Anterior cingulate cortex (tissue), 58 donors: ENCODE measurements at regions not wholly inside any gene's neighbourhood (a gene's known extent, or its start where the extent isn't known, plus 50 kb on each side); places are given as distances from the start of the nearest gene placed in this dataset.

Source experiments
- DNase-seq, 58 donors: peaks; one replicate each; lab custom pipeline; 2025; lab: John Stamatoyannopoulos, UW

DNA sequence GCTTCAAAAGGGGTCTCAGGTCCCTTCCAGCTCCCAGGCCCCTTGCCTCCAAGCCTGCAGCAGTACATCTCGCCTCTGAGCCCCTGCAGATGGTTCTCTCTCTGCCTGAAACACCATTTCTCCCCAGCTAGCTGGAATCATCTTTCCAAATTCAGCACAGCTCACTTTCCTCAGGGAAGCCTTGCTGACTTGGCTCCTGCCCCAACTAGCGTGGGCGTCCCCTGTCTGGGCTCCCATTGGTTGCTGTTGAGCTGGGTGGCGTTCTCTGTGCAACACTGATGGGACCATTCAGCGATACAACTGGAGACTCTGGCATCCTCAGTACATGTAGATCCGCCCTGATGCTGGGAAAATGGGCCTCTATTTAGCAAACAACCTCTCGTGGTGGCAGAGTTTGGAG lies 141.3 kb upstream of the IGSF21 start:
- peak in 54 of 58 donors; percentile 2 to 84 (median 38) for DNase-seq

DNA sequence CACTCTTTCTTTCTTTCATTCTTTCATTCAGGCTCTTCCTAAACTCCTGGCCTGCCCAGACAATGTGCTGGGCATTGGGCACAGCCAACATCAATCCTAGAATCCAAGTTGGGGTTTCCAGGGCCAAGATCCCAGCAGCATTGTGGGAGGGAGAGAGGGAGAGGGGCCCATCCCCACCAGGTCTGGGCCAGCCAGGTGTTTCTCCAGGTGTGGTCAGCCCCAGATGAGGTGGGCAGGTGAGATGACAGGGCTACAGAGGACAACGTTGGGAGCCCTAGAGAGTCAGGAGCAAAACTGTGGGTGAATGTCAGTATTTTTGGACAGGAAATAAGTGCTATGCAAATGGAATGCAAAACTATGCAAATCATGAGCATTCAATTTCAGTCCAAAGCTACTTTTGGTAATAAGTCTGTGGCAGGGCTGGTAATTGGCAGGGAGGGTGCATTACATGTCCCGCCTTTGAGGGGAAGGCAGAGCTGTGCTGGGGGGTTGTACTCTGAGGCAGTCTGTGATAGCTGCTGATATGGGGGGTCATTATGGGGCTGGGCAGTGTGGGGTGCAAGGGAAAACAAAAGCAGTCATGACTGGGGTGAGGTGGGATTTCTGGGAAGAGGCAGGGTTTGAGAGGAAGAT lies 139.9 kb upstream of the IGSF21 start:
- peak in 7 of 58 donors; percentile 4 to 28 (median 15) for DNase-seq

DNA sequence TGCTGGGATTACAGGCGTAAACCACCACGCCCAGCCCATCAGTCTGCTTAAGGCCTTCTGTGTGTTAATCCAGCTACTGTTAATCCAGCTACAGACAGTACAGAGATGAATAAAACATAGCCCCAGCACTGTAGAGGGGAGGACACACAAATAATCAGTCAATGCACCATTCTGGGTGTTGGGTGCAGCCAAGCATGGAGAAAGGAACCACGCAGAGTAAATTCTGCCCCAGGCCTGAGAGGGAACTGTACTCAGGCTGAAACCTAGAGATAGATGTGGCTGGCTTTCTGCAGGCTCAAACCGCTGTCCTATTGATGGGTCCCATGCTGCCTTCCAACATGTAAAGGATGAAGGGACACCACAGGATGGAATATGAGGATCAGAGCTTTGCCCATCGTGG lies 136.8 kb upstream of the IGSF21 start:
- DNase-seq, result no peak

DNA sequence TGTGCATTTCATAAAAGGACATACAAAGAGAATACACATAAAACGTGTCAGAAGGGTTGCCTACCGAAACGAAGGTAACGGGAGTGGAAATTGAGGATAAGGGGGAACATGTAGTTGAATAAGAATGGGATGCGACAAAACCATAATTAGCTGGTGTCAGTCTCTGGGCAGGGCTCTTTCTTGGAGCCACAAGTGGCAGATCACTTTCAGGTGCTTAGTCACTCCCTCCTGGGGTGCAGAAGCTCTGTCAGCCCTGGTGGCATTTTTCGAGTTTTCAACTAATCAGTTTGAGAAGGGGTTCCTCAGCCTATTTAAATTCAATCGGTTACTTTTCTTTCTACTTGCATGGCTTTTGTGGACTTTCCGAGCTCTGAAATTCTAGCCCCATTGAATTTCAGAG lies 133.9 kb upstream of the IGSF21 start:
- DNase-seq, result no peak

DNA sequence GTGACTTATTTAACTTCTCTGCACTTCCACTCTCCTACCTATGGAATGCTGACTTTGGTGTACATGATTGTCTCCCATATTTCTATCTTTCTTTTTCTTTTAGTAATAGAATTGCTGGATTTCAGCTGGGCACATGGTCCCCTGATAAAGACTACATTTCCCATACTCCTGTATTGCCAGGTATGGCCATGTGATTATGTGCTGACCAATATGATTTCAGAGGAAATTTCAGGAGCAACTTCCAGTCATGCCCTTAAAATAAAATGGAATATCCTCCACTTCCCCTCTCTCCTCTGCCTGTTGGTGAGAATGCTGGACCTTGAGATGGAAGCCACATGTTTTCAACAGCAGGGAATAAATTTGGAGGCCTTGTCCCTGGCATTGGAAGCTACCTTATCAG lies 130.7 kb upstream of the IGSF21 start:
- DNase-seq, result no peak

DNA sequence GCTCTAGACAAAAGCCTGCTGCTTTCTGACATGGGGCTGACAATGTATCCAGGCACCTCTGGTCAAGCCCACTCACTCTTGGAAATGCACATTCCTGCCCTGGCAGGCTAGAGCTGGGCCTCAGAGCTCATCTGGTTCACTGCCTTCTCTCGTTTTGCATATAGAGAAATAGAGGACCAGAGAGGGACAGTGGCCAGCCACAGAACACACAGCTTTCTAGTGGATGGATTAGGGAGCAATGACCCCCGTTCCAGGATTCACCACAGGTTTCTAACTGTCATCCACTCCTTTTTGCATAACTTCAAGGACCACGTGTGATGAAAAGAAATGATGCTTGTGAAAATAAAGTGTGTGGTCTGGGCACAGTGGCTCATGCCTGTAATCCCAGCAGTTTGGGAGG lies 129.6 kb upstream of the IGSF21 start:
- DNase-seq, result no peak

DNA sequence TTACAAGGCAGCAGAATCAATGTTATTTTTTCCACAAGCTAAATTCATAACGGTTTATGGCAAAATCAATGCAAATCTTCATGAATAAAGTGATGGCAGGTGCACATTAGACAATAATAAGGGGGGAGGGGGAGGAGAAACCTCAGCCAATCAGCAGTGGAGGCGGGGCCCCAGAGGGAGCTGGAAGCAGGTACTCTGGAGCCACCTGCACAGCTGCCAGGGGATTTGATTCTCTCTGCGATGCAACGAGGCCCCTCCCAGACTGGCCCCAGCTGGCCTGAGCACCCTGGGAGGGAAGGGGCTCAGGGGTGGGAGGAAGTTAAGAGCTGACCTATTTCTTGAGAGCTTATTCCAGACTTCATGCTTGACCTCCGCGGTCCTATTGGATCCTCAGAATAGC lies 127.8 kb upstream of the IGSF21 start:
- no peak for DNase-seq

DNA sequence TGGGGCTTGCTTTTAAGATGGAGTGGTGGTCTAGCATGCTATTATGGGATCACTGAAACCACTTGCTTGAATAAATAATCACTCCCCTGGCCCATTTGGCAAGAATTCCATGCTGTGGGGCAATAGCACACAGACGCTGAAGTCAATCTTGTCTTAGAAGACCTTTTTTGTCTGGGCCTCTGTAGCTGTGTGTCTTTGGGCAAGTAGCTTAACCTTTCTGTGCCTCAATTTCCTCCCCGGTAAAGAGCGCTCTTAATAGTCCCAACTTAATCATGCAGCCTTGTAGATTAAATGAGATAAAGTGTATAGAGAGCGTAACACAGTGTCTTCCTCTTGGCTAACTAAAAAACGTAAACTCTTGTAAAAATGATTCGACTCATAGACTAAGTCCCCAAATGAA lies 125.4 kb upstream of the IGSF21 start:
- no peak for DNase-seq

DNA sequence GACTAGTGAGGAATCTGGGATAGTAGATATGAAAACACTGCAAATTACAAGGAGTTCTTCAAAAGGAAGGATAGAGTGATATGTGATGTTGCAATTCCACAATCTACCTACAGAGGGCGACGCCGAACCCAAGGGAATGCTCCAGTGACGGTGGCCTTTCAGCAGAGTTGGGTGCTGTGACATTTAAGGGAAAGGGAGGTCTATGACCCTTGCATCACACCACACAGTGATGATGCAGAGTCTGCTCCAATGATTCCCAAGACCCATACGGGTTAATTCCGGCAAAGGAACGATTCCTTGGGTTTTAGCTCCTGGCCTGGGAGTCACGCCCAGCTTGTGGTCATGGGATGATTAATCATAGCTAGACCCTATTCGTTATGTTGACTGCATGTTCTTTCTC lies 123.0 kb upstream of the IGSF21 start:
- peak in 1 of 58 donors; percentile 8 for DNase-seq

DNA sequence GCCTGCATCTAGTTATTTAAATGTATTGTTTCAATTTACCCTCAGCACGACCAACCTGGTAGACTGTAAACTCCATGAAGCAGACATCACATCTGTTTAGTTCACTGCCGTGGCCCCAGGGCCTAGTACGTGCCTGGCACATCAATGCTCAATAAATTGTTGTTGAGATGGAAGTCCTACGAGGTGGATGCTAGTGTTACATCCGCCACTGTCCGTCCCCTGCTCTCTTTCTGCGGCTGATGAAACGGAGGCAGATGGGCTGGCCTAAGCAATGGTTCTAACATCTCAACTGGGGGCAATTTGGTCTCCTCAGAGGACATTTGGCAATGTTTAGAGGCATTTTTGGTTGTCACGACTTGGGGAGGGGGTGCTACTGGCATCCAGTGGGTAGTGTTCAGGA lies 121.4 kb upstream of the IGSF21 start:
- no peak for DNase-seq

DNA sequence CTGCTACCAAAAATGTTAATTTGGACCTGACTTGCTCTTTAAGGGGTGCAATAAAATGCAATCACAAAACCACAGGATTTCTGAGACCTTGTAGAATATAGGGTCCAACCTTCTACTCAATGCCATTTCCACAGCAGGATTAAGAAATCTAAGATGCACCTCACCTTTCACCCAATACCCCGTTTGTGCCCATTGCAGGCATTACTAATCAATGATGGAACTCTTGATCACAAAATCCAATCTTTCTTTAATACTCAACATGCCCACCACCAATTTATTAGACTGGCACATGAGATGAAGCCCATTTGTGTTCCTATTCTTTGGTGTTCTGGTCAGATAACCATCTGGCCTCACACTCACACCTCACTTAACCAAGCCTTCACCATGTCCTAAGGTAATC lies 117.2 kb upstream of the IGSF21 start:
- DNase-seq, result no peak

DNA sequence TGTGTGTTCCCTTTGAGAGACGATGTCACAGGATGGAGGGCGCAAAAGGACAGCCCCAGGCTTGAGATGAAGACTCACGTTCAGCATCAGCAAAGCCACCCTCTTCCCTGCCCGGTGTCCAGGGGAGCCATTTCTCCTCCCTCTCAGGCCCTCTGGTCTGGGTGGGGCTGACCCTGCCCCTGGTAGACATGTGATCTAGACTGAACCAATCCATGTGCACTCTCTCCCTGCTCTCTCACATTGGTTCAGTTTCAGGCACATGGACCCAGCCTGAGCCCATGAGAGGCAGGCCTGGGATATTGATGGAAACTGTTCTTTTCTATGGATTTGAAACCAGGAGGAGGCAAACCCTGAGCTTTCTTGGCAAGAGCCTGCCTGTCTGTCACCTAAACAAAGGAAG lies 115.6 kb upstream of the IGSF21 start:
- no peak for DNase-seq

DNA sequence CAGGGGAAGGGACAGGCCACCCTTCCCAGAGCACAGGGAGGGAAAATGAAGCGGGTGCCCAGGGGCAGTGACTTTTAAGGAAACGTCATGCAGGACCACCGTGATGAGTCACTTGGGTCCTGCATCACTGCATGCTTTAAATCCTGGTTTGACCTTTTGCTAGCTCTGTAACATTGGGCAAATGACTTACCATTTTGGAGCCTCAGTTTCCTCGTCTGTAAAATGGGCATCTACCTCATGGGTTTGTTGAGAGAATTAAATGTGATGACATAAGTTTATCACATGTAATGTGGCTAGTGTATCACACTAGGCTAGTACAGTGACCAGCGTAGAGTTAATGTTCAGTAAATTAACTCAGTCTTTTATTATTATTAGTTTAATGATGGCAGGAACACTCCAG lies 114.8 kb upstream of the IGSF21 start:
- DNase-seq, result no peak

DNA sequence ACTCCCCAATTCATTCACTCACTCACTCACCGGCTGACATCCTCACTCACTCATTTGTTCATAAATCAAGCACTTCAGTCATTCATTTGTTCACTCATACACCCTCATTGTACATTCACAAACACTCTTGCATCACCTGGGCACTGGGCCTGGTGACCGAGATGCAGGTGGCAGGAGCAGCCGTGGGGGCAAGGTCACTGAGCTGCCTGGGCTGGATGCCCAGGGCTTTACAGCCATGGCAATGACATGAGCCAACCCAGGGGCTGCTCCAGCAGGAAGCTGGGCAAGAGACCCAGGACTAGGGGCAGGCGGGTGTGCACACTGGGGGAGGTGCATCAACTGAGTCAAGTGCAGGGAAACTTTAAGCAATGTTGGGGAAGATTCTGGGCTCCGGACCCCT lies 113.6 kb upstream of the IGSF21 start:
- DNase-seq, result peak in 2 of 58 donors; percentile 6 to 11

DNA sequence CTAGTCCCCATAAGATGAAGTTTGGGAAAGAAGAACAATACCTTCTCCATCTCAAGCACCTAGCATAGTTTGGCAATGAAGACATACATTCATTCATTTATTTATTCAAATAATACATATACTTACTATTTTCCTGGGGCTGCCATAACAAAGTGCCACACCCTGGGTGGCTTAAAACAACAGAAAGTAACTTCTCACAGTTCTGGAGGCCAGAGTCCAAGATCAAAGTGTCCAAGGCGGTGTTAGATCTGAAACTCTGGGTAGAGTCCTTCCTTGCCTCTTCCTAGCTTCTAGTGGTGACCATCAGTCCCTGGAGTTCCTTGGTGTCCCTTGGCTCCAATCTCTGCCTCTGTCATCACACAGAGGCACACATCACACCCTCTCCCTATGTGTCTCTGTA lies 112.1 kb upstream of the IGSF21 start:
- DNase-seq, result no peak

DNA sequence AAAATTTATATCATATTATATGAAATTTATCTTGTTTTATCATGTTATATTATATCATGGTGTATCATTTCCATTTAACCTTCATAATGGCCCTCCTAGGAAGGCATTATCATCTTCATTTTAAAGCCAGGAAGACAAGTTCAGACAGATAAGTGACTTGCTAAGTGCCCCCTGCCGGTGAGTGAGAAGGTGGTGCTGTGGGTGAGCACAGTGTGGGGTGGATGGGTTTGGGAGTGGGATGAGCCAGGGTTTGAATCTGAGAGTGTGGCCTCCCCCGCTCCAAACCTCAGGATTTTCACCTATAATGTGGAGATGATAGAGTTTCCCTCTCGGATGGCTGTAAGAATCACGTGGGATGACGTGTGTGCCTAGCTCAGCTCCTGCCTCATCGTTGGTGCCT lies 108.7 kb upstream of the IGSF21 start:
- no peak for DNase-seq

DNA sequence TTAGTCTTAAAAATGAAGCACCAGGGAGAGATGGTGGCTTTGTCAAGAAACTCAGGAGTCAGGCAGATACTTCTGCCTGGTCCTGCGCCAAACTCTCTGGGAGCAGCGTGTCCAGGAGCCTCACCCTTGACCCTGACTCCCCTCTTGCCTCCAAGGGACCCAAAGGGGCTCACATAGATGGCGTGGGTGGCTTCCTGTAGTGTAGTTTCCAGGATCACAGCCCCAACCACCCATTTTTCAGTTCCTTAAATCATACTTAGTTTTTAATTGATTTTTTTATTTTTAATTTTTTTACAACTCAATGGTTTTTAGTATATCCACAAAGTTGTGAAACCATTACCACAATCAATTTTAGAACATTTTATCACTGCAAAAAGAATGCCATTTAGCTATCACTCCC lies 107.7 kb upstream of the IGSF21 start:
- DNase-seq, result no peak

DNA sequence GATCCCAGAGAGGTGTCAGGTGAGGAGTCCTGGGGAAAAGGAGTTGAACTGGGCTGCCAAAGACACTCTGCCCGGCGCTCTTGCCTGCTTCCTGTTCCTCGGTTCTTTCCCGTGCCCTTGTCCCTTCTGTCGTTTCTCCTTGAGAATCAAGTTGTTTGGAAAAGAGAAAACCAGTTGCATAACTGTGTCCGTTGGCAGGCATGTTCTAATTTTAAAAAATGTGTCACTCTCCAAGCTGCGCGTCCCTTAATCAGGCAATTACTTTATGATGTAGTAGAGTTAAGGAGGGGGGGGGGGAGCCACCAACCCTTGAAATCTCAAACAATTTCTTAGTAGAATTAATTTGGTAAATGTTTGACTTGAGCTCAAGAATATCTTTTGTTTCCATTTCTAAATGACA lies 105.9 kb upstream of the IGSF21 start:
- DNase-seq, result peak in 4 of 58 donors; percentile 10 to 42 (median 17)

DNA sequence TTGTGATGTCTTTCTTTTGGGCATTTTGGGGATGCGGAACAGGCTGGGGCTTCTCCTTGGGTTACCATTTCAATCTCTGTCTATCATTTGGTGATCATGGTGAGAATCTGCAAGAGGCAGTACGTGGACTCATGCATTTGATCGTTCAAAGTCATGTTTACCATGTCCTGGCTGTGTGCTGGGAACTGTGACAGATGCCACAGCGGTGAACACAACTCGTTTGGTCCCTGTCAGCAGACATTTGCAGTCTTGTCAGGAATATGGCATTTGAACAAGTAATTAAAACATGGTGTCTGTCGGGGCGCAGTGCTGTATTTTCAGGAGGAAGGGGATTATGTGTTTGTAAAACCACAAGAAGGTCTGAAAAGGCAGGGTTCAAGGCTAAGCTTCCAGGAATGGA lies 103.3 kb upstream of the IGSF21 start:
- no peak for DNase-seq

DNA sequence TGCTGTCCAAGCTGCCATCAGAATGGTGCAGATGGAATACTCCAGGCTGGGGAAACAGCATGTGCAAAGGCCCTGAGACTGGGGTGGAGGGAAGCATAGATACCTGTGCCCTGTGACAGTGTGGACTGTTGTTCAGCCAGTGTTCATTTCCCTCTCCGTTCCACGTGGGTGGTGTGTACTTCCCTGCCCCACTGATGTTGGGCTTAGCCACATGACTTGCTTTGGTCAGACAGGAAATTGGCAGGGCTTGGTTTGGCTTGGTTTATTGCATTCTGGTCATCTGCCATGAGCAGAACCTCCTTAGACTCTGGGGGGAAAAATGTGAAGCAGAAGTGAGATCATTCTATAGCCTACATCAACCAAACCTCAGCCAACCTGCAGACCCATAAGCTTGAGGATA lies 102.4 kb upstream of the IGSF21 start:
- peak in 2 of 58 donors; percentile 21 to 38 for DNase-seq

DNA sequence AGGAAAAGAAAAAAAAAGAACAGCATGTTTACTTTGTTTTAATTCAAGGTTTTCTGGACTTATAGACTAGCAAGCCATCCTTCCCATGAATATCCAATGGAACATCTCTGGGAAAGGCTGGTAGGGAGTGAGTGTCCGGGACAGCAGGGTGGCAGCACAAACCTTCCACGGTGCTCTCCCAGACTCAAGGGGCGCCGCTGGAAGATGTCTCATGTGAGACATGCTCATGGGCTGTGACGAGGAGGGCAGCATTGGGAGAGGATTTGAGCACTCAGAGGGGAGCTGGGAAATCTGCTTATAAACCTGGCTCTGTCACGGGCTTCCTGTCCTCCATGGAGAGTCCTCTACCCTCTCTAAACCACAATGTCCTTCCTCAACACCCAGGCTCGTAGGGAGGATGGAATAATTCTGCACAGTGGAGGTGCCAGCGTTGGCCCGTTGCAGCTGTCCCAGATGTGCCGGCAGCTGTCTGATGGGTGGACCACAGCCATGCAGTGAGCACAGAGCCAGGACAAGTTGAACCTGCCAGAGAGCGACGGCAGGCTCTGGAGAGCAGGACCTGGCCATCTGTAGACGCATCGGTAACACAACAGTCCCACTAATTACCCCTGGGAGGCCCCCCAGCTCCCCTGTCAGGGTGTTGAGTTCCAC lies 100.1 kb upstream of the IGSF21 start:
- peak in 2 of 58 donors; percentile 10 for DNase-seq

DNA sequence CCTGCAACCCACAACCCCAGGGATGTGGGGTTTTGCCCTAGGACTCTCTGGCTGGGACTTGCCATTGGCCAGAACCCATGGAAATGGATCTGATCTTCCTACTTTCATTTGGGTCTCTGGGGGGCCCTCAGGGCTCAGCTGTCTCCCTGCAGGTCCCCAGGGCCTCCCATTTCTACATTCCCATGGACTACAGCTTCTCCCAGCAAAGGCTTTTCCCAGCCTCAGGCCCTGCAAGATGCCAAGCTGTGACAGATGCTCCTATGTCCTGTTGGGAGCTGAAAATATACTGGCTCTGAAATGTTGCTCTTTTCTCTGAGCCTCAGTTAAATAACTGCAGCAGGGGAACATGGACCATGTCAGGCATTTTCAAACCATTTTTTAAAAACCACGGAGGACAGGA lies 99.5 kb upstream of the IGSF21 start:
- peak in 3 of 58 donors; percentile 19 to 51 (median 23) for DNase-seq

DNA sequence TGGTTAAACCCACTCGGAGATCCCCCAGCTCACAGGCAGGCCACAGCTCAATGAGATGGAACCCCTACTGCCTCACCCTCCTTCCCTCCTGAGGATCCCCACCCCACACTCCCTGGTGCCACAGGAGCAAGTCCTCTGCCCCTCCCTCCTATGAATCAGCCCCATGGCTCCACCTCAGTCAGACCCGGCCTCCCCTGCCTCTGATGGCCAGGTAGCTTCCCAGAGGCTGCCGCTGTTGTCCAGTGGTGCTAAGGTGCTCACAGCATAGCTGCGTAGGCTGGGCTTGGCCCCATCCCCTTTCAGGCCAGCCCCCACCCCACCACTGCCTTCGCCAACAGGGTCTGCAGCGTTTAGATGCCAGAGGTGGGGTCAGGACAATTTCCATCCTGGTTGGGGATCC lies 98.5 kb upstream of the IGSF21 start:
- DNase-seq, result no peak
